ENCODE measurements at regions not wholly inside any gene's neighbourhood (a gene's known extent, or its start where the extent isn't known, plus 50 kb on each side); places are given as distances from the start of the nearest gene placed in this dataset.

GRCh38 chr5:87576867-87577266 lies 164.1 kb upstream of the CCNH start:
- no peak for DNase-seq (ENCODE audit: low read depth, low spot score)
- no peak overlapping the region for H3K4me2 ChIP-seq (ENCODE audit: control insufficient read depth, insufficient read depth)
- no peak overlapping the region for H3K4me3 ChIP-seq
- SMC1A ChIA-PET (ENCODE audit: uncharacterized antibody, unreplicated experiment) = no interaction called here
- WGBS (ENCODE audit: insufficient coverage, insufficient replicate concordance, low lambda C conversion rate, missing lambda C conversion rate) = 49% methylated on average over 3 of the region's 3 CpGs
- no peaks in the 10 kb centered on the region for H3K36me3 ChIP-seq (ENCODE audit: control insufficient read depth in 2 of 2, insufficient read depth in 2 of 2, low read length in 1 of 2)
- TF ChIP-seq GABPA (IDR thresholded peaks at IDR 0.05; ENCODE audit: low read depth) = no peak
- no peak for TF ChIP-seq CTCF (IDR thresholded peaks at IDR 0.05 in 2 of 3, conservative IDR thresholded peaks at IDR 0.05 in 1 of 3; ENCODE audit: control insufficient read depth in 2 of 3, extremely low read depth in 1 of 3, insufficient read depth in 1 of 3, low read depth in 3 of 3, low read length in 3 of 3)
- TF ChIP-seq SMAD1 (IDR thresholded peaks at IDR 0.05; ENCODE audit: low read depth, partially characterized antibody) = no peak
- TF ChIP-seq BCLAF1 (IDR thresholded peaks at IDR 0.05) = no peak
- TF ChIP-seq ZNF207 (IDR thresholded peaks at IDR 0.05; ENCODE audit: borderline replicate concordance) = no peak
- no peak for TF ChIP-seq ETV6 (conservative IDR thresholded peaks at IDR 0.05 in 1 of 2, IDR thresholded peaks at IDR 0.05 in 1 of 2; ENCODE audit: borderline replicate concordance in 1 of 2, low read depth in 1 of 2)
- TF ChIP-seq HDGF (IDR thresholded peaks at IDR 0.05) = no peak
- TF ChIP-seq ASH2L (IDR thresholded peaks at IDR 0.05; ENCODE audit: borderline replicate concordance, low read depth) = no peak
- TF ChIP-seq NBN (IDR thresholded peaks at IDR 0.05) = no peak
- no peak for TF ChIP-seq NR2F1 (conservative IDR thresholded peaks at IDR 0.05)
- no peak for TF ChIP-seq YY1 (IDR thresholded peaks at IDR 0.05; ENCODE audit: low read depth, low read length)
- TF ChIP-seq KLF5 (IDR thresholded peaks at IDR 0.05; ENCODE audit: partially characterized antibody) = no peak
- no peak for TF ChIP-seq BCL3 (IDR thresholded peaks at IDR 0.05; ENCODE audit: borderline replicate concordance, insufficient read depth, low read depth, low read length, poor library complexity, severe bottlenecking)
- no peak for TF ChIP-seq NR2C2 (IDR thresholded peaks at IDR 0.05; ENCODE audit: borderline replicate concordance, control insufficient read depth, insufficient read length, low read depth)
- no peaks in the 10 kb centered on the region for H3K4me1 ChIP-seq (ENCODE audit: control insufficient read depth, insufficient read depth, low read length)
- no peaks in the 10 kb centered on the region for H3K27me3 ChIP-seq (replicated peaks in 1 of 2; ENCODE audit: control insufficient read depth in 2 of 2, insufficient read depth in 2 of 2, low read length in 1 of 2)
- no peak overlapping the region for H2AFZ ChIP-seq (ENCODE audit: control insufficient read depth, low read depth, low read length)
- POLR2A ChIA-PET = no interaction called here
- RAD21 ChIA-PET (ENCODE audit: unreplicated experiment) = no interaction called here
- in situ Hi-C loops (cut with MboI) = no loop called here
- intact Hi-C loops (cut with micrococcal nuclease; ENCODE audit: unreplicated experiment) = no loop called here
- no peak overlapping the region for H3K27ac ChIP-seq (ENCODE audit: control insufficient read depth, insufficient read depth)
- H3K9me3 ChIP-seq (replicated peaks; ENCODE audit: control insufficient read depth, insufficient read depth, low read length) = no peaks in the 10 kb centered on the region
- no peak for FAIRE-seq
- H4K20me1 ChIP-seq (ENCODE audit: control insufficient read depth, insufficient read depth) = no peaks in the 10 kb centered on the region; the same call in 1 of the 2 replicates
- CTCF ChIA-PET = no interaction called here
- no peaks in the 10 kb centered on the region for H3K79me2 ChIP-seq (ENCODE audit: control insufficient read depth, insufficient read depth, low read length)
- ATAC-seq = no peak
- no peak overlapping the region for H3K9ac ChIP-seq (ENCODE audit: control insufficient read depth, insufficient read depth, low read length)
- BruUV-seq (replicated peaks) = no TSS peak

Data from GM12878 (cell line).